Heart right ventricle (tissue), 16 donors: ENCODE measurements at regions not wholly inside any gene's neighbourhood (a gene's known extent, or its start where the extent isn't known, plus 50 kb on each side); places are given as distances from the start of the nearest gene placed in this dataset.
A peak's percentile ranks its signal among the peaks of the same experiment; 100 is the strongest.

ENCODE experiments used
- ATAC-seq, 8 donors: fragments of 200-7000 bp; cut with Tn5 transposase; one replicate each; pipeline ENCODE4 v1.9.1; 2020; ENCODE audit warnings: mild to moderate bottlenecking in 8 of 8, moderate library complexity in 8 of 8, moderate number of reproducible peaks in 1 of 8
- DNase-seq, 2 donors: peaks; one replicate each; pipeline ENCODE4 v3.0.0-alpha.2; 2020
- H3K27ac ChIP-seq, 10 donors: fragments of 200-600 bp; sonication (generic) in 2 of 10; one replicate each; pipeline versions ENCODE4 v1.5.0 to v1.8.0; 2020 to 2022; ENCODE audit warnings: mild to moderate bottlenecking in 3 of 10
- H3K27me3 ChIP-seq, 7 donors: fragments of 200-600 bp; one replicate each; pipeline ENCODE4 v1.8.0; 2021 to 2022; ENCODE audit warnings: mild to moderate bottlenecking in 2 of 7
- H3K36me3 ChIP-seq, 9 donors: fragments of 200-600 bp; sonication (generic) in 1 of 9; one replicate each; pipeline versions ENCODE4 v1.5.0 to v1.8.0; 2020 to 2022; ENCODE audit warnings: mild to moderate bottlenecking in 2 of 9
- H3K4me1 ChIP-seq, 9 donors: fragments of 200-600 bp; sonication (generic) in 1 of 9; one replicate each; pipeline versions ENCODE4 v1.5.0 to v1.8.0; 2020 to 2022; ENCODE audit warnings: mild to moderate bottlenecking in 4 of 9
- H3K4me3 ChIP-seq, 10 donors: fragments of 200-600 bp; sonication (generic) in 2 of 10; one replicate each; pipeline versions ENCODE4 v1.5.0 to v1.8.0; 2020 to 2022; ENCODE audit warnings: mild to moderate bottlenecking in 7 of 10, moderate library complexity in 2 of 10
- H3K9me3 ChIP-seq, 11 donors: fragments of 200-600 bp in 10 of 11; sonication (generic) in 2 of 11; one replicate each; pipeline versions ENCODE4 v1.5.0 to v1.8.0; 2013 to 2022; ENCODE audit warnings: mild to moderate bottlenecking in 2 of 11, control low read depth in 1 of 11, moderate library complexity in 1 of 11
- WGBS, 2 donors: extraction: QIAGEN DNeasy Blood & Tissue Kit; methylation state at CpG; one replicate each; pipeline ENCODE4 v1.1.7; 2013; ENCODE audit warnings: inconsistent platforms in 1 of 2; 5-methylcytosine and 5-hydroxymethylcytosine counted together
- intact Hi-C, 10 donors: fragments of 100-400 bp; cut with DNase I; formaldehyde crosslinking; loops; one replicate each; pipeline versions ENCODE4 v1.11.1 to v1.14.2; 2022
- TF ChIP-seq, protein P1 (sequence below), 9 donors: fragments of 200-600 bp; sonication (generic) in 2 of 9; IDR thresholded peaks; one replicate each; pipeline versions ENCODE4 v1.5.0 to v1.8.0; 2021 to 2022; ENCODE audit warnings: antibody characterized with exemption in 9 of 9, mild to moderate bottlenecking in 5 of 9, moderate library complexity in 1 of 9
- donor health status: Arrhythmogenic right ventricular cardiomyopathy.
- donor health status: ischemic (EF 13 %, LVEDD 7.1; RV severe dilation, severe dysfunction).
- donor health status: healthy with polysubstance abuse.
- donor health status: DM: no; HTN: yes; CAD: no.
- donor health status: DM: no; HTN: no; CAD: no.
- donor health status: ischemic (EF 25% LVEDD 6.9; RV normal size, moderate dysfunction).
- donor health status: ischemic (EF 25% LVEDD 5.7; RV mildly dilated, moderate dysfunction).
- donor health status: healthy.
- donor health status: DM: yes; HTN: yes; CAD: no.
- donor health status: Ischemic cardiomyopathy.
- donor health status: ischemic (EF 35%, LVEDD 5.7; RV mildly dilated, moderate dysfunction).
- donor health status: nonischemic (EF 11% LVEDD 7.7; RV severe dilation, severe dysfunction).
- donor health status: DM: yes; HTN: yes; CAD: no.
- donor health status: PGD.
- donor health status: ischemic (EF 29% LVEDD 5.4; RV normal size, mild dysfunction).
- donor health status: nonischemic (EF 23%, LVEDD 6.1; RV moderate dilation, normal function).

DNA sequence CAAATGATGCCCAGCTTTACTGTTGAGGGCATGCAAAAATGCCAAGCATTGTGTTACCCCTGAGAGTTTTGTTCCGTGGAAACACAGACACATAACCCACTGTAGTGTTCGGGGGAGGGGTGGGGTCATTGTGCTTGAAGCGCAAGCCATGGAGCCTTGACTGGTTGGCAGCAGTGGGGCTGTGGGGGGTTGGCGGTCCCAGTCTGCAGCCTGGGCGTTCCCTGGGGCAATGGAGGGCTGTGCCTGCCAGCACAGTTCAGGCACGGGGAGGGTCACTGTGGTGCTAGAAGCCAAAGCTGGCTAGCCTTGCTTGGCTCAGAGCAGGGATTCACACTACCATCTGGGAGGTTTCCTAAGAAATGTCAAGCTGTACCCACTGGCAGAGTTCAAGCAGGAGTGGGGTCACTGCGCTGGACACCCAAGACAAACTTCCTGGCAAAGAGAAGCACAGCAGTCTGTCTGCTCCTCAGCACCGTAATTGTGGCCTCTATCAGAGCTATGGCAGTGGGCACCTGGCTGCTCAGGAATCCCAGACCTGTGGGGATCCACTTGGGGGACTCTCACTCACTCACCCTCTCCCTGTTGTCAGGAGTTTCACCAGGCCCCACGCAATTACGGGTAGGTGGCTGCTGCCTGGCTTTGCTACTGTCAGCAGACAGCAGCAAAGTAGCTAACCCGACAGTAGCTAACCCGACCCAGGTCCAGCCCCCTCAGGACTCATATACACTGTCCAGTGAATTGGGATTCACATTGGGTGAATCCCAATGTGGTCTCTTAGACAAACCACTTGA is 292.4 kb downstream of the ZWINT start:
- TF ChIP-seq, protein P1, sequence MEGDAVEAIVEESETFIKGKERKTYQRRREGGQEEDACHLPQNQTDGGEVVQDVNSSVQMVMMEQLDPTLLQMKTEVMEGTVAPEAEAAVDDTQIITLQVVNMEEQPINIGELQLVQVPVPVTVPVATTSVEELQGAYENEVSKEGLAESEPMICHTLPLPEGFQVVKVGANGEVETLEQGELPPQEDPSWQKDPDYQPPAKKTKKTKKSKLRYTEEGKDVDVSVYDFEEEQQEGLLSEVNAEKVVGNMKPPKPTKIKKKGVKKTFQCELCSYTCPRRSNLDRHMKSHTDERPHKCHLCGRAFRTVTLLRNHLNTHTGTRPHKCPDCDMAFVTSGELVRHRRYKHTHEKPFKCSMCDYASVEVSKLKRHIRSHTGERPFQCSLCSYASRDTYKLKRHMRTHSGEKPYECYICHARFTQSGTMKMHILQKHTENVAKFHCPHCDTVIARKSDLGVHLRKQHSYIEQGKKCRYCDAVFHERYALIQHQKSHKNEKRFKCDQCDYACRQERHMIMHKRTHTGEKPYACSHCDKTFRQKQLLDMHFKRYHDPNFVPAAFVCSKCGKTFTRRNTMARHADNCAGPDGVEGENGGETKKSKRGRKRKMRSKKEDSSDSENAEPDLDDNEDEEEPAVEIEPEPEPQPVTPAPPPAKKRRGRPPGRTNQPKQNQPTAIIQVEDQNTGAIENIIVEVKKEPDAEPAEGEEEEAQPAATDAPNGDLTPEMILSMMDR (IDR thresholded peaks at IDR 0.05): no peak
- Histone ChIP-seq H3K36me3 (no peaks in the 10 kb centered on the region), H3K4me1 (no peaks in the 10 kb centered on the region), H3K9me3 (peaks cover 0 to 37% (median 0%) of the 10 kb centered on the region in 11 donors), H3K27ac (no peak overlapping the region), H3K27me3 (no peaks in the 10 kb centered on the region), H3K4me3 (no peak overlapping the region)
- intact Hi-C loops: loop anchor here in 1 of 10 donors (10.0 kb wide), 1 partner anchor 1976 kb away; no protein-coding TSS in a partner anchor
- ATAC-seq (no peak), DNase-seq (no peak)
- WGBS, 2 donors: 69 to 81% methylated on average over 12 of the region's 12 CpGs

- TF ChIP-seq, protein P1 (IDR thresholded peaks at IDR 0.05): no peak
- ATAC-seq: peak in 1 of 8 donors; percentile 13
- 72 to 81% methylated on average over 2 of the region's 2 CpGs for WGBS, 2 donors
- H3K27ac ChIP-seq: no peak overlapping the region
- no peaks in the 10 kb centered on the region for H3K27me3 ChIP-seq
- H3K9me3 ChIP-seq: peaks cover 0 to 37% (median 0%) of the 10 kb centered on the region in 11 donors
- intact Hi-C loops: loop anchor here in 1 of 10 donors (10.0 kb wide), 1 partner anchor 1977 kb away; no protein-coding TSS in a partner anchor
- no peak overlapping the region for H3K4me3 ChIP-seq
- no peaks in the 10 kb centered on the region for H3K36me3 ChIP-seq
- H3K4me1 ChIP-seq: no peaks in the 10 kb centered on the region
- no peak for DNase-seq
Observed at GRCh38 chr10:56068040-56068439, 293.0 kb downstream of the ZWINT start.

GRCh38 chr10:56063642-56064041 is 297.4 kb downstream of the ZWINT start:
- 81 to 87% methylated on average over 1 of the region's 1 CpG for whole genome bisulfite sequencing, 2 donors
- H3K36me3 ChIP-seq: no peaks in the 10 kb centered on the region
- no peak overlapping the region for H3K4me3 ChIP-seq
- no peak overlapping the region for H3K27ac ChIP-seq
- H3K9me3 ChIP-seq: peaks cover 0 to 47% (median 0%) of the 10 kb centered on the region in 11 donors
- intact Hi-C loops: loop anchor here in 1 of 10 donors (10.0 kb wide), 1 partner anchor 1981 kb away; no protein-coding TSS in a partner anchor
- H3K4me1 ChIP-seq: no peaks in the 10 kb centered on the region
- DNase-seq: no peak
- H3K27me3 ChIP-seq: no peaks in the 10 kb centered on the region
- TF ChIP-seq, protein P1 (IDR thresholded peaks at IDR 0.05): no peak
- no peak for ATAC-seq

DNA sequence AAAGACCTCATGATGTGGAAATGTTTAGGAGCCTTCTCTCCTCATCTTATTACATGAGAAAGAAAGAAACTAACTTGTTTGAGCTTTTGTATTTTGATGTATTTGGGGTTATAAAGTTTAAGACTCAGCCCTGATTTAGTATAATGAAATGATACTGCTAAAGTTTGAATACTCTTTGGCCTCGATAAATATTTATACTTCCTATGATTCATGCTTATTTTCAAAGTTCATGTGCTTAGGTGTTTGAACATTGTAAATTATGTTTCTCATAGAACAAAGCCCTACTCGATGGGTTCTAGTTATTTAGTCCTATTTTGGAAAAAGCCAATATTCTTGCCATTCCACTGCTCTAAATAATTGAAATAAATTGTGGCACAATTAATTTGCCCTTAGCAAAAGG is 303.2 kb downstream of the ZWINT start:
- Histone ChIP-seq H3K27ac (no peak overlapping the region), H3K36me3 (no peaks in the 10 kb centered on the region), H3K4me3 (no peak overlapping the region), H3K9me3 (peaks cover 0 to 28% (median 0%) of the 10 kb centered on the region in 11 donors), H3K4me1 (no peaks in the 10 kb centered on the region), H3K27me3 (no peaks in the 10 kb centered on the region)
- DNase-seq (no peak), ATAC-seq (no peak)
- TF ChIP-seq, protein P1 (IDR thresholded peaks at IDR 0.05): no peak
- WGBS, 2 donors: 72 to 74% methylated on average over 2 of the region's 2 CpGs
- intact Hi-C loops: no loop called here
